HG02943 (cell line): ENCODE measurements at regions not wholly inside any gene's neighbourhood (a gene's known extent, or its start where the extent isn't known, plus 50 kb on each side); places are given as distances from the start of the nearest gene placed in this dataset.

Experiments used
- ATAC-seq: cut with Tn5 transposase; IDR thresholded peaks from one replicate; pipeline ENCODE4 v1.9.1; 2021; ENCODE audit warnings: mild to moderate bottlenecking, low read depth, moderate library complexity; ENCODE audit not compliant: unreplicated experiment

DNA sequence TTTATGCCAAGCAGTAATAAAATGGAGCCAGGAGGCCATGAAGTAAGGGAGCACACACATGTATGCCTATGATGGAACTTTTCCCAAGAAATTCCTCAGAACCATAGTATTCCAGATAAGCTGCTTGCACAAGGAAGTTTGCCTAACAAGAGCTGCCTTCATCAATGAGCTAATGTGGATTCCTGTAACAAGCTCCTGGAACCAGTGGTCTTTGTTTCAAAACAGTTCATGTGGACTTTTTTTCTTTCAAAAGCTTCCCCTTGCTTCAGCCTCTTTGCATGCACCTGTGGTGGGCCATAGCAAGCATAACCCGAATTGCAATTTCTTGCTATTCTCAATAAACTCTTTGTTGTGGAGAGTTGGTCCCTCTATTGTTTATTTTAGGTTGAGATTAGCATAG lies 359.6 kb downstream of the UTRN start:
- no peak for ATAC-seq

DNA sequence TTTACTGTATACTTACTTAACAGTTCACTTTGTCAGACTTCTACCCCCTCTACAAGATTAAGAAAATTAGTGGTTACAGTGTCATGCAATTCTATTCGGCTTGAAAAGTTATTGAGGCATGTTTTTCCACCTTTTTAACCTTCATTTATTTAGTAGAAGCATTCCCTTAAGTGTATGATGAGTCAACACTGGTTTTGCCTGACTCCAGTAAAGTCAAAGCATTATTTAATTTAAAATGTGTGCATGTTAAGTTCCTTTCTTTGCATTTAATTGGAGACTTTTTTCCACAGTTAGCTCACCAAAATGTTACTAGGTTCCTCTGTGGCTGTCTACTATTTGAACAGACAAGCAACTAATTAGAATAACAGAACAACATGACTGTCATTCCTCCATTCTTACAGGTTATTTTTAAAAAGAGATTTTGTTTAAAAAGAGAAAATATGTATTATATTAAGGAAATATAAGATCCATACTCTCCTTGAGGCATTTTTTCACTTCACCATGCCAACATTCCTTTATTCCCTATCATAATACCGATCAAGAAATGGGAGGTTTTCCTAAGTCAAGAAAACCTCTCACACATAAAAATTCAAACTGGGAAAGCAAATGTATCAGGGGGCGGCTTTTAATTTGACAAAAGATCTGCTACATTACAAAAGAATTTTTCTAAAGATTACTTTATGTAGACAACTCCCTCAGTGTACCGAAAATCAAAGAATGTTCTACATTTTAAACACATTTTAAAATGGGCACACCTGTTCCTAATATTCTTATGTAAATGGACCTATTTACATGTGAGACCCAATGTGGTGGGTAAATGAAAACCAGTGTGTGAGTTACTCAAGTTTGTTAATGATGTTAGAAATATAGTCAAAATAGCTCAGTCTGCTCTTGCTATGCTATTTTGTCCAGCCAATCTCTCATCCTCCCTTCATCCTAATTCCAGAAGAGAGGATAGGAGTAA lies 361.2 kb downstream of the UTRN start:
- no peak for ATAC-seq

DNA sequence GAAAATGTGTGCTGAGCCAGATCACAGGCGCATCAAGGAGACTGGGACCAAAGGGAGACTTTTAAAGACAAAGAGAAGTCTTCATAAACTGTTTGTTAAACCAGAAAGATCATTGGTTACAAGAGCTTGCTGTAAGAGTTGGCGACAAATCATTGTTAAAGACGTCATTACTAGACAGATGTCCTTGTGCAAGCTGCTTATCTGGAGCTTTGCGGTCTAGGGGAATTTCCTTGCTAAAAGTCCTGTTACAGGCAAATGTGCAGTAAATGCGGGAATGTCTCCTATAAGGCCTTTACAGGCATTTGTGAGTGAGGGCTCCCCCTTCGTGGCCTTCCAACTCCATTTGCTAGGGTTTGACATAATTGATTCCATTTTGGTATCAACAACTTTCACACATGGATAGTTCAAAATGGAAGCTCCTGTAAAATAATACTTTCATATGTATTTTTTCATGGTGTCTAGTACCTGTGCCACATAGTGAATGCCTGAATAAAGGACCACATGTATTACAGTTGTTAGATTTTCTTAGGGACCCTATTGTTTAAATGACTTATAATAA lies 362.4 kb downstream of the UTRN start:
- ATAC-seq, result no peak

DNA sequence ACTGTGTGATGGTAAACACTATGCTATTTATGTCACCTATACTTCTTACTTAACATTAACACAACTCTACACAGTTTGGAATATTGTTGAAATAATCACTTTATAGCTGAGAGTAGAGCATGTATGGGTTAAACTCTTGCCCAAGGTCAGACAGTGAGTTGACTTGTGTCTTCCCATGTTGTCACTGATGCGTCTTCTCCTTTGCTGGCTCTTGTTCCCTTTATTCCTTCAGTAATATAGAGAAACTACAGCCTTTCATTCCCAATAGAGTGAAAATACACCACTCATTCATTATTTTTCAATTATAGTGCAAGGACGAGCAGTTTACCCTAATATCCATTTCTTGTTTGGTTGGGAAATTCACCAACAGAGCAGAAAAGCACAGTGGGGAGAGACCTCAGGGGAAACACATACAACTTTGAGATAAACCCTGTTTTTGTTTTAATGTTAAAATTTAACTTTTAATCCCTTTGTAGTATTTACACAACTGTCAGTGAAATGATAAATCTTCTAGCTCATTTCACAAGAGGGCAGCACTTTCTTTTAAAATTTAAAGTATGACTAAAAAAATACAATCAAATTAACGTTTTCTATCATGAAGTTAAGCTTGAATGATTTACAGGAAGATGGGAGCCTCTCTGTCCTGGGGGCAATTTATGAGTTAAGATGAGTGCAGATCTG lies 363.0 kb downstream of the UTRN start:
- no peak for ATAC-seq

DNA sequence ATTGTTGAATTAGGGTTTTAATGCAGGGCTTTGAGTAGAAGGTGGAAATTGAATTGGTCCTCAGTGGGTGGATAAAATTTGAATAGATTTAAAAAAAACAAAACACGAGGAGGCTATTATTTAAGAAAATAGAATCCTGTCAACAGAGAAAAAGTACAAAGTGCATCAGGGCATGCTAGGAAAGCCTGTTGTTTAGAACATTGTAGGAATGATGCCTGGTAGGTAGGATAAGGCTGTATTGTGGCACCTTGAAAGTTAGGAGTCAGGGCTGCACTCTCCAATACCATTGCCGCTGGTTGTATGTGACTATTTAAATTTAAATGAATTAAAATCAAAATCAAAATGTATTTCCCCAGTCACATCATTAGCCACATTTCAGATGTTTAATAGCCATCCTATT lies 363.9 kb downstream of the UTRN start:
- ATAC-seq, result no peak

DNA sequence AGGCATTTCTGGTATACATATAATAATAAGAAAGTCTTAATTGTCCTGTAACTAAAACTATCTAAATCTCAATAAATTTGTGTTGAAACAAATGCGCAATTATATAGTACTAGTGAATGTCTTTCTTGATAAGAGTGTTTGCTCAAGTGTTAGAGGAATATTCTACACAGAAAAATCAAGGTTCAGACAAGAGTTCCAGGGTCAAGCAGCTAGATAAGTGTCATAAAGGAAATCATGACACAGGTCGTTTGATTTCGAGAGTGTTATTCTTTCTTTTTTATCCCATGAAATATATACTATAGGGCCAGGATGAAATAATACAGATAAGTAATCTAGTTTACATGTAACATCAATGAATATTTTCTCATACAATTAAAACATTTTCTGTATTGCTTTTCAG lies 366.1 kb downstream of the UTRN start:
- ATAC-seq, result no peak

DNA sequence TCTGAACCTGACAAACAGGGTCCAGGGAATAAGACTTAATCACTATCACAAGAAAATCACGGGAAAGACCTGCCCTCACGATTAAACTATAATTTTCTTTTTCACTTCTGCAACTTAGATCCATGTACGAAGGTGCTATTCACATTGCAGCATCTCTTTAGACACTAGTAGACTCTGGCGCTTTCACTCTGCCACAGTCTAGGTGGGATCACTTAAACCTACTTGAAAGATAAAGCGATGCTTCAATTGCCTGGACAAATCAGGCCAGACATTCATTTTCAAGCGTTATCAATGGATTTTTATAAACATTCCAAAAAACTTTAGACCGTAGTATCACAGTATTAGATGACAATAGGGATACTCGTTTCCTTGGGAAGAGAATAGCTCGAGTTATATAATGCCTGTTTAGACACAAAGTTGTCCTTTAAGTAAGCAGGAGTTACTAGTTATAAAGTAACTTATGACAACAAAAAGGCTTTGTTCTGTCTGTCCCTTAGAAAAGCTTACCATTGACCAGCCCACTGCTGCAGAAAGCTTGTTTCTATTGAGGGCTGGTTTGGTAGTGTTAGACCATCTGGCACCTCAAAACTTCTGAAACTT lies 367.3 kb downstream of the UTRN start:
- no peak for ATAC-seq

DNA sequence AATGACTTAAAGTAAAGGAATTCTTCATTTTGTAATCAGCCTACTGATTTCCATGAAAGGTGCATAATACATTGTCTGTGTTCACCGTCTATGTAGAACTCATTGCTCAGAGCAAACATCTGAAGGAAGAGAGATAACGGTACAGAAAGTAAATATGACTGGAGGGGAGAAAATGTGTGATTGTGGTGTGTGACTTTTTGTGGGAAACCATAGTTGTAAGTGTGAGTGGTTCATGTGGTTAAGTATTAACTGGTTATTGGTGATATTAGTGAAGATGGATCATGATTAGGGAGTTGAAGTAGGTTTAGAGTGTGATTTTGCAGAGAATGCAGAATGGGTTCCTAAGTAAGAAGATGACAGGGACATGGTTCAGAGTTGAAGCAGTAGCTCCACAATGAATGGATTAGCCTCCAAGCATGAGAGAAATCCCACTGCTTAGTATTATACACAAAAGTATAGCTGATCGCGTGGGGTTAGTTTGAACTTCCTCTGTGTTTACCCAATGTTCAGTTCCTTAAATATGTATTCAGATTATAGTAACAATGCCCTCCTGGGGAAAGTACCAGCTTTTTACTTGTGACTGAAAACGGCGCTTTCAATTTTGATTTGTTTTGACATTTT lies 368.9 kb downstream of the UTRN start:
- peak; percentile 90 for ATAC-seq

DNA sequence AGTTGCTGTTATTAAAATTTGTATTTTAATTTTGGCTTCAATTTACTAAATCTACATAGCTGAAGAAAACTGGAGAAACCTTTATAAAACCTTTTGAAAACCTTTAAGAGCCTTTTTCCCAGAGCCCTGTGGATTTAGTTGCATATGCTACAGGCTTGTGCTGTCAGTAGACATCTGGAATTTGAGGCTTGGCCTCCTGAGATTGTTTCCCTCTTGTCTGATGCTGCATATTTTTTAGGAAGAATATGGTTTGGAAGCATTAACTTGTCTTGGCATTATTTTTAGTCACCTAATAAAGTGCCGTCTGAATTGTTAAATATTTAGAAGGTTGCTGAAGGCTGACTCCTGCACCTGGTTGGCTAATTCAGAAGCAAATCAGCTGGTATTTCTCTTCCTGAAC lies 369.4 kb downstream of the UTRN start:
- peak; percentile 17 for ATAC-seq

DNA sequence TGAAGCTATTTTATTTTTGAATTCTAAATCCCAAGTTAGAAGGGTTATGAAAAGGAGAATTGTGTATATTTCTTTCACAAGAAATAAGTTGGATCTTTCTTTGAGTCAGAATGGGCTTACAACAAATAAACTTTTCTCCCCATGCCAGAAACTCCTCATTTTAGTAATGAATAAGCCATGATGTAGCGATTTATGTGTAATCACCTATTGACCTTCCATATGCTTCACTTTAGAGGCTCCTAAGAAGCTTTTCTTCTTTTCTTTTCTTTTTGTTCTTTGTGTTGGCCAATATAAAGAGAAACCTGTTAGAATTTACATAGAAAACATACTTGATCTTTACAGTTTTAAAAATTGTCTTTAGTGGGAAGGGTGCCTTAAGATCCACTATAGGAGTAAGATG lies 370.2 kb downstream of the UTRN start:
- no peak for ATAC-seq

DNA sequence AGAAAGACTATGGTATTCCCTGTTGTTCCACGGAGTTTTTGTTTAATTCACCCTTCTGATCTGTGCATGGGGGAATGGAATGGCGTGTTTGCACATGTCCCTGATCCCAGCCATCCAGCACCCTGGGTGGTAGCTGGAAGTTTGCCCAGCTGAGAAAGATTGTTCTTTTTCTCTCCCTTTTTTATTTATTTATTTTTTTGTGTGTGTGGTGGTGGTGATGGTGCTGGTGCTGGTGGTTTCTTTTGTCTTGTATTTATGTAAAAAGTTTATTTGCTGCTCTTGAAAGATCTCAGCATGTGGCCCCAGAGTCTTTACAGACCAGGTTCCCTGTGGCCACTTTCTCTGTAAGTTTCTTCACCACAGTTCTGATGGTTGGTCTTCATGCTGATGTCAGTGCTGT lies 372.6 kb downstream of the UTRN start:
- ATAC-seq, result no peak

DNA sequence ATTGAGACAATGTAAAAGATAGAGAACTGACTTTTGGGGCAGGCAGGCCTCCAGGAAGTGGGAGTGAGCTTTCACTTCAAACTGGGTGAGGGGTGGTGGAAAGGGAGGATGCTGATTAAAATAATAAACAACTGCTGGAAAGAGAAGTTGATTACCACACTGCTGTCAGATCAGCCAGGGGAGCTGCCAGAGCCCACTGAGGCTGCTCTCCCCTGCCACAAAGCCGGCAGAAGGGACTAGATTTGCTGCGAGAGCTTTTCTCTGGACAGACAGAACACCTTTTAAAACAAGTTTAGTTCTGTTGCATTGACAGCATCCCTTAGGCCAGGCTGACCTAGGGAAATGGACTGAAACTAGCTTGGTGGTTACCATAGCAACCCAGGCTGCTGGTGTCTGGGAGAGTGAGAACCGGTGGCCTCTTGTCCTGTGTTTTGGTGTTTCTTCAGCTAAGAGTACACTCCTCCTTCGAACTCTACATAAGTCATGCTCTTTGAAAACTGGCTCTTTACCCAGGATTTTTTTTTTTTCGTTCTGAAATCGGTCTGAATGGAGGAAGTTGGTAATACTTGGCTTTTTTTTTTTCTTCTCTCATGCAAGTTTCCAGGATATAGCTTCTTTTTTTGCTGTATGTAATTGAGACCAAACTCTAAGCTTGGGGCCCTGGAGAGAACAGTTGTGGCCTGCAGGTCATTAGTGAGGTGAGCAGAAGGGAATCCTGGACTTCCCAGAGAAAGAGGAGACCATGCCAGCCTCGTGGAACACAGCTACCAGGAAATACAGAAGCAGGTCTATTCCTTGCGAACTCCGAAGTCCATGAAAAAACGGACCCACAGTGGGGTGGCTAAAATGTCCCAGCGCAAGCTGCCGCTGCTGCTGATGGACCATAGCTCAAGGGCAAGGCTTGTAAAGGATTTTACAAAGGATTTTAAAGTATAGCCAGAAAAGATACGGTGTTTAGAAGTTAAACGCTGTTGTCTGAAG lies 374.4 kb downstream of the UTRN start:
- ATAC-seq, result no peak

DNA sequence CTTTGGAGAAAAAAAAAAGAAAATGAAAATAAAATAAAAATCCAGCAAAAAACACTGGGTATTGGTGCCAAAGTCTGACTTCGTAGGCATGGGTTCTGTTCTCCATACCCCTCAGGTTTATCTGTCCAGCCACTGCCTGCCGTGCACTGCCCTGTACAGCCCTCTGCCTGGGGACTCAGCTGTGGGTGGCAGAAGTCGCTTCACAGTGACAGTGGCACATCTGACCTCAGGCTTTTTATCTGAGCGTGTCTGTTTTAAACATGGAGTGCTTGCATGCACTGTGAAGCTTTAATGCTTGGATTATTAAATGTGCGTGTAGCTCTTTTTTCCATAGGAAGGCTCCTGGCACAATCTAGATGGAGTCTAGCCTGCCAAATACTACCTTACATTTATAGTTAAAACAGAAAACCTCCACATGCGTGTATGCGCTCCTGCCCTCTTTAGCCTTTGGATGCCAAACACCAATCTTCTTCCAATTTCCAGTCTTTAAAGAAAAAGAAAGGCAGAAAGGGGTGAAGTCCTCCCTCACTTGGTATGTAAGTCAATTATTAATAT lies 375.5 kb downstream of the UTRN start:
- no peak for ATAC-seq

DNA sequence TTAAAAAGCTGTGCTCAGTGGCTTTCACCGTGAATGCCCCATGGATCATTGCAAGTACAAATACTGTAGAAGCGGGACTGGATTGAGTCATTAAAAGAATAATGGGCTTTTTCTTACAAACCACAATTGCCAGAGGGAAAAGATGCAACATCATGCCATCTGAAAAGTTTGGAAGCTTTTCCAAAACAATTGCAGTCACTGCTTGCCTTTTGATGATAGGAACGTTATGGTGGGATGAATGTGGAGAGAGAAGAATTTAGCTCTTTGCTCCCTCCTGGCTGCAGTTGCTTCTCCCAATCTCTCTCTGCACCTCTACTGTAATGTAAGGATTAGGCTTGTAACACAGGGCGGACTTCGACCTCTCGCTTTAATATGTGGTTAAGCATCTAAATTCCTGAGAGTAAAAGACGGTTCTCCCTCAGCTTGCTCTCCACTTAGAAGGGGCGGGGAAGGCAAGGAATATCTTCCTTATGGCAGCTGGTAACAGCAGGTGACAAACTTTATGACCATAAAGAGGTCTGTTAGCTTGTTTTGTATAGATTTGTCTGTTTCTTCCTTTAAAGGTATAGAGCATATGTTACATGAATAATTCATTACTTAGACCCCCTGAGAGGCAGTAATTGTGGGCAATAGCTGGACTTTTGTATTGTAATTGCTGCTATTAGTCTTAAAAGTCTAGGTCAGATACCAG lies 376.1 kb downstream of the UTRN start:
- no peak for ATAC-seq

DNA sequence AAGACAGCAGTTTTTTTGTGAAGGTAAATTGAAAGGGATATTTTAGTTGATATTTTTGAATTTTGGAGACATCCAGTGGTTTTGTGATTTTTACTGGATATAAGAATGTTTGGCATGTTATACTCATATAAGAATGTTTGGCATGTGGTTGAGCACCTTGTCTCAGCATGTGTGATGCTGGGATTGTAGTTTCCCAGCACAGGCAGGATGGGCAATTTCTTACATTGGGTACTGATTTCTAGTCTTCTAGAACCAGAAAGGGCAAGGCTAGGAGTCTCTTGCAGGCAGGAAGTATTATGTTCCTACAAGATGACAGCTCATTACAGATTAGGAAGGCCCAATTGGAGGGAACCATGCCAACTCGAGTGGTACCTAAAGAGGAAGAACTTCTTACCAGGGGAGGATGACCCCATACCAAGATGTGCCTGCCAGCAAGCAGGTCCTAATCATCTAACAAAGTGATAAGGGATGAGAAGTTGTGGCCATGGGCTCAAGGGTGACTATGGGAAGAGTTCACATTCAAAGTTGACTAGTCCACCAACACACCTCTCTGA lies 377.8 kb downstream of the UTRN start:
- no peak for ATAC-seq

DNA sequence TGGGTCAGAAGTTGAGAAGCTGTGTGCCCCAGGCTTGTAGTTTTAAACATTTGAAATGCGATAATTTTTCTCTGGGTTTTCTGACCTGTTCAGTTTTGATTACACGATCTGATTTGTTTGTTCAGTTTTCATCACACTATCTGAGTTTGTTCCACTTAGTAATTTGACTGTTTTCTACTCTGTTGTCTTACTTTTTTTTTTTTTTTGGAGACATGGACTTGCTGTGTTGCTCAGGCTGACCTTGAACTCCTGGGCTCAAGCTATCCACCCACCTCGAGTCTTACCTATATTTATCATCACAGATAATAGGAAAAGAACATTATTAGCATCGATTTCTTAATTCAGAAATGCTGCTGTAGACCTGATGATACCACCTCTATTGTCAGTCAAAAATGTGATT lies 379.1 kb downstream of the UTRN start:
- no peak for ATAC-seq

DNA sequence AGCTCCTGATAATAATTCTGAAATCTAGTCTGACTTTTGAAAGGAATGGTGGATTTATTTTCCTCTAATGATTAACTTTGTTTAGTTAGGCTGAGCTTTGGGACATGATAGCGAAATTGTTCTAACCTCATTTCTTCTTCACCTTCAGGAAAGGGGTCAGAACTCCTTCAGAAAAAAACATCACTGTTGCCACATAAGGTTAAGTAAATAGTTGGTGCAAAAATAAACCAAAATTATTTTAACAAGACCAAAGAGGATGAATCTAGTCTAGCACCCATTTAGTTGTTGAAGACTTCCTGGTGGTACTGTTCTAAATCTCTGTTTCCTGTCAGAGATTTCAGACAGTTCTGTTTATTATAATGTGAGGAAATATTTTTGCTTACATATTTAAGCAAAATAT lies 379.8 kb downstream of the UTRN start:
- ATAC-seq, result no peak

DNA sequence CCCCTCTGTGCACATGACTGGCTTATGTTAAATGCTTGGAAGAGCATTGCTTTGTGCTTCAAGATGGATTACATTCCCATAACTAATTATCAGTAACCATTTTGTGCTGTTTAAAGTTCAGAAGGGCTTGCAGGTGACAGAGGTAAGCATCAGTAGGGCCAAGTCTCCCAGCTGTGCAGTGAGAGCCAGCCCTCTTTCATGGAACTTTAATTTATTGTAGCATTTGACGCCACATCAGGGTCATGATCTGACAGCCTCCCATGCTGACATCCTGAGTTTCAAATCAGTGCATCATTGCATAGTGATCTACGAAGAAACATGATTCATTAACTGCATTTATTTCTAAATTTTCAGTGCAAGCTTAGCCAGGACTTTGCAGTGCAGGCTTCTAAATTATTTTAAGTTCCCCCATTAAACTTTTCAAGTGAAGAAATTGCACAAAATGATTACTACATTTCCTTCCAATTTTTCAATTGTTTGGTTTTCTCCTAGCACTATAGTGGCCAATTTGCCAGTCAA lies 380.9 kb downstream of the UTRN start:
- ATAC-seq, result no peak
